NCI-H226 (cell line): ENCODE measurements at regions not wholly inside any gene's neighbourhood (a gene's known extent, or its start where the extent isn't known, plus 50 kb on each side); places are given as distances from the start of the nearest gene placed in this dataset.
"Not testable (repeated sequence)": the region's sequence is repeated elsewhere in the genome, so short reads cannot be mapped to it uniquely, and the experiment has no call there.

Source experiments
- DNase-seq: peaks from one replicate; pipeline ENCODE4 v3.0.0-alpha.2; 2015

GRCh38 chr18:25544546-25545287, 192.8 kb upstream of the ZNF521 start:
- DNase-seq, result no peak

- DNase-seq, result no peak
These were observed 186.4 kb upstream of the ZNF521 start for GRCh38 chr18:25538175-25538922.

GRCh38 chr18:25535495-25535894, 183.5 kb upstream of the ZNF521 start:
- DNase-seq, result no peak

GRCh38 chr18:25534401-25534800, 182.4 kb upstream of the ZNF521 start:
- DNase-seq, result no peak

GRCh38 chr18:25533218-25533617, 181.3 kb upstream of the ZNF521 start:
- no peak for DNase-seq

- DNase-seq, result no peak
These were observed 179.2 kb upstream of the ZNF521 start for GRCh38 chr18:25531207-25531606.

- not testable (repeated sequence) for DNase-seq
These were observed 173.8 kb upstream of the ZNF521 start for GRCh38 chr18:25525789-25526188.

GRCh38 chr18:25518716-25519053, 166.7 kb upstream of the ZNF521 start:
- DNase-seq, result no peak

- DNase-seq, result no peak
These were observed 166.1 kb upstream of the ZNF521 start for GRCh38 chr18:25517881-25518715.

GRCh38 chr18:25516747-25517498, 165.0 kb upstream of the ZNF521 start:
- no peak for DNase-seq

- DNase-seq, result no peak
These were observed 164.2 kb upstream of the ZNF521 start for GRCh38 chr18:25516121-25516520.

GRCh38 chr18:25510096-25510495, 158.1 kb upstream of the ZNF521 start:
- no peak for DNase-seq

GRCh38 chr18:25503567-25504081, 151.7 kb upstream of the ZNF521 start:
- no peak for DNase-seq

GRCh38 chr18:25497151-25497794, 145.3 kb upstream of the ZNF521 start:
- DNase-seq, result no peak

- no peak for DNase-seq
These were observed 144.6 kb upstream of the ZNF521 start for GRCh38 chr18:25496544-25496943.

GRCh38 chr18:25495606-25496005, 143.6 kb upstream of the ZNF521 start:
- no peak for DNase-seq

GRCh38 chr18:25494888-25495287, 142.9 kb upstream of the ZNF521 start:
- DNase-seq, result no peak

- DNase-seq, result no peak
These were observed 141.4 kb upstream of the ZNF521 start for GRCh38 chr18:25493401-25493800.

- no peak for DNase-seq
These were observed 138.3 kb upstream of the ZNF521 start for GRCh38 chr18:25490316-25490715.

GRCh38 chr18:25473008-25473407, 121.0 kb upstream of the ZNF521 start:
- no peak for DNase-seq

- DNase-seq, result not testable (repeated sequence)
These were observed 119.0 kb upstream of the ZNF521 start for GRCh38 chr18:25470756-25471524.
